ENCODE measurements at regions not wholly inside any gene's neighbourhood (a gene's known extent, or its start where the extent isn't known, plus 50 kb on each side); places are given as distances from the start of the nearest gene placed in this dataset.

- SMC1A ChIA-PET (ENCODE audit: uncharacterized antibody, unreplicated experiment), result no interaction called here
Observed at GRCh38 chr13:68473834-68474326, 1243.7 kb upstream of the PCDH9 start.

GRCh38 chr13:68467160-68467559 is 1237.0 kb upstream of the PCDH9 start:
- BruUV-seq (replicated peaks), result no TSS peak

More at GRCh38 chr13:68473834-68474326, 1243.7 kb upstream of the PCDH9 start:
- TF ChIP-seq MEF2B (IDR thresholded peaks at IDR 0.05; ENCODE audit: partially characterized antibody, poor library complexity, severe bottlenecking) (no peak), BCL11A (IDR thresholded peaks at IDR 0.05; ENCODE audit: low read depth, low read length) (no peak), HCFC1 (IDR thresholded peaks at IDR 0.05; ENCODE audit: low read length) (no peak), ZNF217 (IDR thresholded peaks at IDR 0.05) (no peak), NFYB (IDR thresholded peaks at IDR 0.05; ENCODE audit: insufficient read depth, low read depth, low read length) (no peak), TBL1XR1 (IDR thresholded peaks at IDR 0.05; ENCODE audit: low read depth, low read length) (no peak)
- no peak overlapping the region for H3K9ac ChIP-seq (ENCODE audit: control insufficient read depth, insufficient read depth, low read length)
- ChIA-PET RAD21 (ENCODE audit: unreplicated experiment) (no interaction called here), POLR2A (no interaction called here), CTCF (interaction anchor here (0.6 kb wide), 1 partner anchor 224 kb away, joined by 3 read pairs; no protein-coding TSS in a partner anchor)
- H3K79me2 ChIP-seq (ENCODE audit: control insufficient read depth, insufficient read depth, low read length), result no peaks in the 10 kb centered on the region
- H3K9me3 ChIP-seq (replicated peaks; ENCODE audit: control insufficient read depth, insufficient read depth, low read length), result no peaks in the 10 kb centered on the region
- no peak overlapping the region for H3K27ac ChIP-seq (ENCODE audit: control insufficient read depth, insufficient read depth)
- H3K4me1 ChIP-seq (ENCODE audit: control insufficient read depth, insufficient read depth, low read length), result no peaks in the 10 kb centered on the region
- DNase-seq (ENCODE audit: low read depth, low spot score) (no peak), FAIRE-seq (no peak), ATAC-seq (no peak)
- in situ Hi-C loops (cut with MboI) (no loop called here), intact Hi-C loops (cut with micrococcal nuclease; ENCODE audit: unreplicated experiment) (no loop called here)
- no peak overlapping the region for H2AFZ ChIP-seq (ENCODE audit: control insufficient read depth, low read depth, low read length)
- no peak overlapping the region for H3K4me2 ChIP-seq (ENCODE audit: control insufficient read depth, insufficient read depth)
- no peaks in the 10 kb centered on the region for H4K20me1 ChIP-seq (ENCODE audit: control insufficient read depth, insufficient read depth)
- H3K4me3 ChIP-seq, result no peak overlapping the region
- 17% methylated on average over 1 of the region's 1 CpG for WGBS (ENCODE audit: insufficient coverage, insufficient replicate concordance, low lambda C conversion rate, missing lambda C conversion rate)
- H3K27me3 ChIP-seq (replicated peaks in 1 of 2; ENCODE audit: control insufficient read depth in 2 of 2, insufficient read depth in 2 of 2, low read length in 1 of 2), result no peaks in the 10 kb centered on the region
- H3K36me3 ChIP-seq (ENCODE audit: control insufficient read depth in 2 of 2, insufficient read depth in 2 of 2, low read length in 1 of 2), result no peaks in the 10 kb centered on the region
- BruUV-seq (replicated peaks), result no TSS peak

More at GRCh38 chr13:68467160-68467559, 1237.0 kb upstream of the PCDH9 start:
- H3K36me3 ChIP-seq (ENCODE audit: control insufficient read depth in 2 of 2, insufficient read depth in 2 of 2, low read length in 1 of 2), result no peaks in the 10 kb centered on the region
- in situ Hi-C loops (cut with MboI), result no loop called here
- no peak overlapping the region for H3K27ac ChIP-seq (ENCODE audit: control insufficient read depth, insufficient read depth)
- ChIA-PET CTCF (no interaction called here), RAD21 (ENCODE audit: unreplicated experiment) (interaction anchor here (1.3 kb wide), 1 partner anchor 48 kb away, joined by 3 read pairs; no protein-coding TSS in a partner anchor), POLR2A (no interaction called here), SMC1A (ENCODE audit: uncharacterized antibody, unreplicated experiment) (interaction anchor here (0.7 to 1.4 kb wide), 2 partner anchors 8 to 24 kb away, joined by 3 read pairs; no protein-coding TSS in a partner anchor)
- no peaks in the 10 kb centered on the region for H3K9me3 ChIP-seq (replicated peaks; ENCODE audit: control insufficient read depth, insufficient read depth, low read length)
- no peaks in the 10 kb centered on the region for H3K27me3 ChIP-seq (replicated peaks in 1 of 2; ENCODE audit: control insufficient read depth in 2 of 2, insufficient read depth in 2 of 2, low read length in 1 of 2)
- no peak overlapping the region for H3K4me2 ChIP-seq (ENCODE audit: control insufficient read depth, insufficient read depth)
- no peak overlapping the region for H3K9ac ChIP-seq (ENCODE audit: control insufficient read depth, insufficient read depth, low read length)
- H3K4me3 ChIP-seq, result no peak overlapping the region
- DNase-seq (ENCODE audit: low read depth, low spot score), result no peak
- H2AFZ ChIP-seq (ENCODE audit: control insufficient read depth, low read depth, low read length), result no peak overlapping the region
- H3K79me2 ChIP-seq (ENCODE audit: control insufficient read depth, insufficient read depth, low read length), result no peaks in the 10 kb centered on the region
- H3K4me1 ChIP-seq (ENCODE audit: control insufficient read depth, insufficient read depth, low read length), result no peaks in the 10 kb centered on the region
- TF ChIP-seq LARP7 (IDR thresholded peaks at IDR 0.05) (no peak), EGR1 (IDR thresholded peaks at IDR 0.05; ENCODE audit: borderline replicate concordance in 1 of 2, low read depth in 2 of 2, low read length in 2 of 2) (no peak), CHD2 (IDR thresholded peaks at IDR 0.05; ENCODE audit: borderline replicate concordance, low read depth, low read length) (no peak), ZNF207 (IDR thresholded peaks at IDR 0.05; ENCODE audit: borderline replicate concordance) (no peak), MTA3 (IDR thresholded peaks at IDR 0.05; ENCODE audit: borderline replicate concordance, low read length) (no peak), HDAC6 (IDR thresholded peaks at IDR 0.05; ENCODE audit: unreplicated experiment) (no peak), NFXL1 (IDR thresholded peaks at IDR 0.05; ENCODE audit: borderline replicate concordance) (no peak), TAF1 (IDR thresholded peaks at IDR 0.05; ENCODE audit: borderline replicate concordance, low read depth, low read length) (no peak)
- no peak for FAIRE-seq
- intact Hi-C loops (cut with micrococcal nuclease; ENCODE audit: unreplicated experiment), result no loop called here
- peak; percentile 59 for ATAC-seq
- 8% methylated on average over 4 of the region's 4 CpGs for WGBS (ENCODE audit: insufficient coverage, insufficient replicate concordance, low lambda C conversion rate, missing lambda C conversion rate)
- H4K20me1 ChIP-seq (ENCODE audit: control insufficient read depth, insufficient read depth), result no peaks in the 10 kb centered on the region
